ENCODE measurements at regions not wholly inside any gene's neighbourhood (a gene's known extent, or its start where the extent isn't known, plus 50 kb on each side); places are given as distances from the start of the nearest gene placed in this dataset.

DNA sequence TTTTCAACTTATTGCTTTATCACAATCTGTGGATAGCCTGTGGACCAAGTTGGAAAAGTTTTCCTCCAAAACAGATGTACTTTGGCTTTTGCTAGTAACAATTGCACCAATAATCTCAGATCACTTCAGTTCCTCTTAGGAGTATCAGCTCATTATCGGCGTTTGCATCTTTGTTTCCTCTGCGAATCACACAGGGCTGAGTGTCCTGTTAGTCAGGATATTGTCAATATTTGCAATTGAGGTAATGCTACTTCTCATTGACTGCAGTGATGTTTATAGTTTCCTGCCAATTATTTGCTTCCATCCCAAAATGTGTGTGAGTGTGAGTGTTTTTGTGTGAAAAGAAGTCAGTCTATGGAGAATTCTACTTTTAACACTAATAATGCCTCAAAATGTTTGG lies 545.0 kb downstream of the SI start:
- TF ChIP-seq EZH2 (IDR thresholded peaks at IDR 0.05; ENCODE audit: borderline replicate concordance, low read depth, low read length) (no peak), XRCC5 (IDR thresholded peaks at IDR 0.05; ENCODE audit: low read depth, low read length) (no peak), CEBPB (tag; IDR thresholded peaks at IDR 0.05) (no peak), ZNF79 (CRISPR knock-in tag; IDR thresholded peaks at IDR 0.05; ENCODE audit: low read depth) (no peak), POLR2A (conservative IDR thresholded peaks at IDR 0.05) (no peak), MAFF (IDR thresholded peaks at IDR 0.05; ENCODE audit: low read length) (no peak)
- TF ChIP-seq, protein P1, sequence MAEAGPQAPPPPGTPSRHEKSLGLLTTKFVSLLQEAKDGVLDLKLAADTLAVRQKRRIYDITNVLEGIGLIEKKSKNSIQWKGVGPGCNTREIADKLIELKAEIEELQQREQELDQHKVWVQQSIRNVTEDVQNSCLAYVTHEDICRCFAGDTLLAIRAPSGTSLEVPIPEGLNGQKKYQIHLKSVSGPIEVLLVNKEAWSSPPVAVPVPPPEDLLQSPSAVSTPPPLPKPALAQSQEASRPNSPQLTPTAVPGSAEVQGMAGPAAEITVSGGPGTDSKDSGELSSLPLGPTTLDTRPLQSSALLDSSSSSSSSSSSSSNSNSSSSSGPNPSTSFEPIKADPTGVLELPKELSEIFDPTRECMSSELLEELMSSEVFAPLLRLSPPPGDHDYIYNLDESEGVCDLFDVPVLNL (CRISPR knock-in tag; IDR thresholded peaks at IDR 0.05; ENCODE audit: low read depth): no peak
- TF ChIP-seq, protein P2, sequence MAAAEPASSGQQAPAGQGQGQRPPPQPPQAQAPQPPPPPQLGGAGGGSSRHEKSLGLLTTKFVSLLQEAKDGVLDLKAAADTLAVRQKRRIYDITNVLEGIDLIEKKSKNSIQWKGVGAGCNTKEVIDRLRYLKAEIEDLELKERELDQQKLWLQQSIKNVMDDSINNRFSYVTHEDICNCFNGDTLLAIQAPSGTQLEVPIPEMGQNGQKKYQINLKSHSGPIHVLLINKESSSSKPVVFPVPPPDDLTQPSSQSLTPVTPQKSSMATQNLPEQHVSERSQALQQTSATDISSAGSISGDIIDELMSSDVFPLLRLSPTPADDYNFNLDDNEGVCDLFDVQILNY (CRISPR knock-in tag; IDR thresholded peaks at IDR 0.05): no peak
